GM12873 (cell line): ENCODE measurements at regions not wholly inside any gene's neighbourhood (a gene's known extent, or its start where the extent isn't known, plus 50 kb on each side); places are given as distances from the start of the nearest gene placed in this dataset.

Experiments used
- CTCF ChIP-seq: IDR thresholded peaks from 2 replicates; pipeline ENCODE4 v1.5.1; 2012; ENCODE audit warnings: low read depth, mild to moderate bottlenecking, moderate library complexity, low read length, control low read depth; ENCODE audit not compliant: insufficient read depth; ENCODE audit errors: missing control alignments

- TF ChIP-seq CTCF, result no peak
Measured at GRCh38 chrX:137707348-137707747, 141.4 kb downstream of the ZIC3 start.

- TF ChIP-seq CTCF, result no peak
Measured at GRCh38 chrX:137742846-137743245, 176.9 kb downstream of the ZIC3 start.

GRCh38 chrX:137743414-137743813 lies 177.5 kb downstream of the ZIC3 start:
- no peak for TF ChIP-seq CTCF

GRCh38 chrX:137746289-137746688 lies 180.4 kb downstream of the ZIC3 start:
- TF ChIP-seq CTCF, result no peak

GRCh38 chrX:137747244-137748043 lies 181.5 kb downstream of the ZIC3 start:
- TF ChIP-seq CTCF, result no peak

GRCh38 chrX:137748827-137749226 lies 182.9 kb downstream of the ZIC3 start:
- no peak for TF ChIP-seq CTCF

- TF ChIP-seq CTCF, result no peak
Measured at GRCh38 chrX:137749246-137749645, 183.3 kb downstream of the ZIC3 start.
